Right kidney (tissue), 1 donor: ENCODE measurements at regions not wholly inside any gene's neighbourhood (a gene's known extent, or its start where the extent isn't known, plus 50 kb on each side); places are given as distances from the start of the nearest gene placed in this dataset.
"Not testable (repeated sequence)": the region's sequence is repeated elsewhere in the genome, so short reads cannot be mapped to it uniquely, and the experiment has no call there.

Experiments used
- DNase-seq: peaks from one replicate; pipeline ENCODE4 v3.0.0-alpha.2; 2016

DNA sequence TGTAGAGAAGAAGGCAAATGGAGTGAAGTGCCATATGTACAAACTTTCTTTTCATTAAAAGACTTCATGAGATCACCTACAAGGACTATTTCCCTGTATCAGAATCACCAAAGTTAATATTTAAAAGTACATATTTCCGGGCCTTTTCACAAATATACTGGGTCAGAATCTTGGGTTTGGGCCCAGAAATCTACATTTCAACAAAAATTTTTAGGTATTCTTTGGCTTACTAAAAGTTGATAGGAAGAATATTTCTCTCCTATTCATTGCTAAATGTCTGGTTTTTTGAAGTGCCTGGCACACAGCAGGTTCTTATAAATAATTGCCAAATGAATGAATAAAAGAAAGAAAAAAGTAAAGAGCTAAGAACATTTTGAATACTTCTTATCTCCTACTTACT lies 843.8 kb upstream of the ACVR2A start:
- DNase-seq, result no peak

DNA sequence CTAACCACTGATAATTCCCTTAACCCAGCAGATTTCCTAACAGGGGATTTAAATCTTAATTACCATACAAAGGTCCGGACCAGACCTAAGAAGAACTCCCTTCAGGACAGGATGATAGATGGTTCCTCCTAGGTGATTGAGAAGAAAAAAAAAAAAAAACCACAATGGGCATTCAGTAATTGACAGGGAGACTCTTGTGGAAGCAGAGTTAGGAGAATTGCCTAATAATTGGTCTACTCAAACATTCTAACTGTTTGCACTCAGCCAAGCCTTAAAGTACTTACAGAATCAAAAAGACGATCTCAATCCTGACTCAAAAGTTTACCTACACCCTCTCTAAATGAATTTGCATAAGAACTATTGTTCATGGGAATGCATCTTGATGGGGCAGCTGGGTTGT lies 844.7 kb upstream of the ACVR2A start:
- not testable (repeated sequence) for DNase-seq

DNA sequence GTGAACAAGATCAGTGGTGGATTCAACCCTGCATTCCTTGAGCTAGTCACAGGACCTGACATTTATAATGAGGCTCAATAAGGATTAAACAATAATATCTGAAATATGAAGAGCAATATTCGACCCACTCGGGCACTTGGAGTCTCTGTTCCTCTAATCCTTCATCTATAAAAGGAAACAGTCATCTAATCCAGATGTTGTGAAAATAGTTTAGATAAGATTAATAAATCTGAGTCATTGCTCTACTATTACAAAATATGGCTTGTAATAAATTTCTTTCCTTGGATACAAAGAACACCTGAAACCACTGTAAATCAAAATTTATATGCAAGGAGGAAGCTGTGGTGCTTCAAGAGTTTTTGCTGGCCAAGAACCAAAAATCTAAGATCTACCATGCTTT lies 846.9 kb upstream of the ACVR2A start:
- DNase-seq, result no peak

DNA sequence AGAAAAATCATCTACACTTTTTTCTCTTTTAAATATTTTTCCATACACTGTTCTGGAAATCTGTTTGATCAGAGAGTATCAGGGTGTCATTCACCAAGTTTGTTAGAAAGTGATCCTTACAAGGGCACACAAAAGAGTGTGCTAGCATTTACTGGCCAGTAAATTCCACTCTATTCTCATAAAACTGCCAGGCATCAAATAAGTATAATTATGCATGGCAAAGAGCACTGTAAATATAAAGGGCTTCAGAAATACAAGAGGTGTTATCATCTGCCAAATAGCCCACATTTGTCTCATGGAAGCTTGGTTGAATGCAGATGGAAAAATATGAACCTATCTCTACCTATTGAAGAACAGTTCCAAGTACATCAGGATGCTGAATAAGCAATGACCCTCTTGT lies 847.3 kb upstream of the ACVR2A start:
- DNase-seq, result no peak

DNA sequence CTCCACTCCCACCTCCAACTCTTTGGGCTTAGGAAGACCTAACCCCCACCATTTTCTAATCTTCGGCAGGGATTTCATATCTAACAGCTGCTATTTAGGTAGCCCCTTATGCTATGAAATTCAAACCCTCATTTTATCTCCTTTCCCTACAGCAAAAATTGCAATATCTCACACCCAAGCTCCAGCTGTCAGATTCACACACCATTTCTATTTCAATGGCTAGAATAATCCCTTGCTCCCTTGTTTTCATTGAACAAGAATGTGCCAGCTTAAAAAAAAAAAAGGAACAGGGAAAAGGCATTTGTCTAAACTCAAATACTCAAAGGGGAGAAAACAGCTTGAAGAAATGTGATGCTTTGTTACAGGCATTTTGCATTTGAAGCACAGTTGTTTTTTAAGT lies 850.6 kb upstream of the ACVR2A start:
- no peak for DNase-seq

DNA sequence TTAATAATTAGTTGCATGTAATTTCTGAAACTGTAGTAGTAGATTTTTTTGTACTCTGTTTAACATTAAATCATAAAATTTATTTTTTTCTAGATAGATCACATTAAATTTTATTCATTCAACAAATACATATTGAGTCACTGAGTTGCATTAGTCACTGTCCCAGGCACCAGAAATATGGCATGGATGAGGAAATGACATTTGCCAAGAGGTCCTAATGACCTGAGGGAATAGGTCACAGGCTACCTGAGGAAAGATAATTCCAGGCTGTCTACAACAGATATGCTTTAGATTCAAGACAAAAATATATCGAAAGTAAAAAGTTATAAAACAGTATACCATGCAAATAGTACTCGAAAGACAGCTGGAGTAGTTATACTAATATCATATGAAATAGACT lies 852.4 kb upstream of the ACVR2A start:
- no peak for DNase-seq

DNA sequence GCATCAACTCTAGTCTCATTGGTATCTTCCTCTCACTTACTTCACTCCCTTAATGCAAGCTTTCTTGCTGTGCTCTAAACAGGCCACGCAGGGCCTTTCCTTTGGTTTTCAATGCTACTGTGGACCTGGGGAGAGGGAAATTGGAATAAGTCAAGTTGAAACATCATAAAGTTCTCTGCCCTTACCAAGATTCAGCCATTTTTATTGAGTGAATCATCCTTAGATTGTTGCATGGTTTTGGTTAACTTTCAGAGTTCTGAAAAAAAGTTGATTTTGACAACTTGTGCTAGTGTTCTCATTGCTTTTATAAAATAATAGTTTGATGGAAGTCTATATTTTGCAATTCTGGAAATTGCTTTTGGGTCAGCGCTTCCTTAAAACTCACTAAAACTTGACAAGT lies 852.8 kb upstream of the ACVR2A start:
- DNase-seq, result no peak

DNA sequence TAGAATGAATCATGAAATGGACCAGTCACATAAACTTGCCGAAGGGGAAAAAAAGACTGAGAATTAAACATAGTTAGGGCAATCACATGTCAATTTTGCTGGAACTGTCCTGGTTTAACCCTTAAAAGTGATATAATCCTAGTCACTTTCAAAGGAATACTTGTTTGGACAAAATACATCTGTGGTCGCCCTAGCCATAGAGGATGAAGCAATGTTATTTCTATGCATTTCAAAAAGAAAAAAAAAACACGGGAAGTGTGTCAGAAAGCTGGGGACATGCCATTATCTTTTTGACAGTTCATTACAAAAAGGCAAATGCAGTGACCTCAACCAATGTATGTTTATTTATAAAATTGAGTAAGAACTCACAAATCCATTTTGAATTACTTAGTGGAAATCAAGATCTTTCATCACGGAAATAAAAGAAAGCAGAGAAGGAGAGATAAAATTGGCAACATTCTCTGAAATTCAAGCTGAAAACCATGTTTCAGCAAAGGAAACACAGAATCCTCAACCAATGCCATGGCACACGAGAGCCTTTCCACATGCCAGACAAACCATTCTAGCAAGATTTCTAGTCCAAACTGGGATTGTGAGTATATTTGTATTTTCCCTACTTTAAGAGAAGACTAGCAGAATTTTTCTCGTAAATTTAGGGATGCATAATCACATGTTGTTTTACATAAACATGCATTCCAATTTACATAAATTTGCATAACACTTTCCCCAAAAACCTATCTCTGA lies 854.3 kb upstream of the ACVR2A start:
- DNase-seq, result no peak

DNA sequence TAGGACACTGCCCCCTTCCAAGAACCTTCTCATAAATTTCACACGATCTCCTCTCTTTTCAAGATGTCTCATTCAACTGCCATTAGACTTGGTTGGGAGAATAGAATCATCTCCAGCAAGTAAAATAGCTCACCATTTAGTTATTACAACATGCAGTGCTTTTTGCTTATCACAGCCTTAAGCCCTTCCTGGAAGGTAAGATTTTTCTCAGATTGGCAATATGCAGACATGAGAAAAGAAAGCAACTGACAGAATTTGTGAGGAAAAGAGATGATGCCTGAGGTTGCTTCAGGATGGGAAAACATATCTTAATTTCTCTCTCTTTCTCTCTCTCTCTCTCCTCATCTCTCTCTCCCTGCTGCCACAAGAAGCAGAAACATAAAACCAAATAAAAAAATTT lies 855.1 kb upstream of the ACVR2A start:
- no peak for DNase-seq

DNA sequence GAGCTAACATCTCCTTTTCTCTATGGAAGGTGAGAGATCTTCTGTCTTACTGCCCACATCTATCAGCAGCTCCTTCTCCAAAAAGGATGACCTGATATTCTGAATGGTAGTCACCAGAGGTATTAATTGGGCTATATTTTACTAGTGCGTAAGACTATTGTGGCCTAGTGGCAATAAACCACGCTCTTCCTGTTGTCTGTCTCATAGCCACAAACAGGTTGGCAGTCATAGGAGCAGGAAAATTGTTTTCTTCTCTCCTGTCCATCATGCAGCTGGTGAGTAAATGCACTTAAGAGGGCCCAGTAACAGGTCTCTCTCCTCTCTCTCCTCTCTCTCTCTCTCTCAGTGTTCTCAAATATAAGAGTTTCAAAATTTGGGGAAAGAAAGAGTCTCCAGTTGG lies 856.8 kb upstream of the ACVR2A start:
- DNase-seq, result no peak

DNA sequence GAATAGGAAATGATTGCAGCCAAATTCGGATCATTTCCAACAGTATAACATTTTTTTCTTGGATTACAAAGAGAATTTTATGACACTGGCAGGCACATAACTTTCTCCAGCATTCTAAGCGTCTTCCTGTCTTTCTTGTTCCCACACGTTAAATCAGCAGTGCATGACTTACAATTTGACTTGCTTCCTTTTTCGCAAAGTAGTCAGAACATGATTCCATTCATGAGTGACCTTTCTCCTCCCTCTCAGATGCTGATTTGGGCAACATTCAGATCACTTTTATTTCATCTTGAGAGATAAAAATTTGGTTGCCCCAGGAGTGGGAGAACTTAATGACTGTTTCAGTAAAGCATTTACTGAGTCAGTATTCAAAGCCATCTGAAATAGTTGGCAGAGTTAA lies 858.7 kb upstream of the ACVR2A start:
- DNase-seq, result peak; percentile 8

DNA sequence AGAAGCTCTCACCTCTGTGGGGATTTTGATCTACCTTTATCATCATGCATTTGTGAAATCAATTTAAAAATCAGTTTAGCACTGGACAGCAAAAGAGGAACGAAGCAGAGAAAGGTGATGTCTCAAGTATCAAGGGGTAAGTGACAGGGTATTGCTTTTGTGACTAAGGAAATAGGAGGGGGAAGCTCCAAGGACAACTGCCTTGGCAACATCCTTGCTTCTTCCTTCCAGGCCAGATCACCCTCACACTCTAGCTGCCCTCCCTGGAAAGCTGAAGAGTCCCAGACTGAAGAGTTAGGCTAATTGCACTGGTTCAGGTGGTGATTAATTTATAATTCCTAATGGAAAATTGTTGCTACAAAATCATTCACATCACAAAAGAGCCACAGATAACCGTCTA lies 859.1 kb upstream of the ACVR2A start:
- peak; percentile 8 for DNase-seq

DNA sequence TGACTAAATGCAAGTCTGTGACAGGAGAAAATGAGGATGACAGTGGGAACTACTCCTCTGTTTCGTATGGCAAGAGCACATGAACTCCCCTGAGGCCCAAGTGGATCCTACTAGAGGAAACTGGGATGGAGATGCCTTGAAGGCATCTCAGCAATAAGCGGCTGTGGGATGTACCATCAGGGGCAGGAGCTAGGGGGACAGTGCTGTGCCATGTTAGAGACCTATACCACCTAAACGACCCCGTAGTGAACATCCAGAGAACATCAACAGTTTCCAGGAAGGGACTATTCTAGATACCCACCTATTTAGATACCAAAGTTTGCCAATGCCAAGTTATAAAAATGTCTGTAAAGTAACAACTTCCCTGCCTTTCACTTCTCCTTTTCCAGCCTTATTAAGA lies 860.8 kb upstream of the ACVR2A start:
- no peak for DNase-seq

DNA sequence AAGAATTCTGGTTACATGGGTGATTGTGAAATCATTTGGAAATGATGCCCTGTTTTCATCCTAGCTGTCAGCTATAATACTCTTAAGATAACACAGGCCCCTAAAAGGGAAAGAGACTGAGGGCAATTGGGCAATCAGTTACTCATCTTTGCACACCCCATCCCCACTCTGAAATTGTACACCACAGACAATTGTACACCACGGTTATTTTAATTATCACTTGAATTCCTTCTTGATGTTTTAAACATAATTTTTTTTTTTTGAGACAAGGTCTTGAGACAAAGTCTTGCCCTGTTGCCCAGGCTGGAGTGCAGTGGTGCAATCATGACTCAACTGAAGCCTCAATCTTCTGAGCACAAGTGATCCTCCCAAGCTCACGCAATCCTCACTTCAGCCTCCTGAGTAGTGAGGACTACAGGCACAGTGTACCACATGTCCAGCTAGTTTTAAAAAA lies 862.4 kb upstream of the ACVR2A start:
- DNase-seq, result no peak

DNA sequence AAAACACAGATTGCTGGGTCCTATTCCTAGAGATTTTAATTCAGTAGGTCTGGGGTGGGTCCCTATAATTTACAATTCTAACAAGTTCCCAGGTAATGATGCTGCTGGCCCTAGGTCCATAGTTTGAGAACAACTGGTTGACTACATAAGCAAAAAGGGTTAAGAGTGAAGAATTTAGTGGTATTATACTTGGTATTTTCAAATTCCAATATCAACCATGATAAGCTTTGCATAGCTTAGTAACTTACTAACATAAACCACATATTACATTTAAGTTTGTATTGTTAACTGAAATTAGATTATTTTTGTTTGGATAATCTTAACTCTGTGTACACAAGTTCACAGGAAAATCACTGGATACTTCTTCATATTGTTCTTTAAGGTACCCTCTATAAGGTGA lies 862.9 kb upstream of the ACVR2A start:
- DNase-seq, result no peak

DNA sequence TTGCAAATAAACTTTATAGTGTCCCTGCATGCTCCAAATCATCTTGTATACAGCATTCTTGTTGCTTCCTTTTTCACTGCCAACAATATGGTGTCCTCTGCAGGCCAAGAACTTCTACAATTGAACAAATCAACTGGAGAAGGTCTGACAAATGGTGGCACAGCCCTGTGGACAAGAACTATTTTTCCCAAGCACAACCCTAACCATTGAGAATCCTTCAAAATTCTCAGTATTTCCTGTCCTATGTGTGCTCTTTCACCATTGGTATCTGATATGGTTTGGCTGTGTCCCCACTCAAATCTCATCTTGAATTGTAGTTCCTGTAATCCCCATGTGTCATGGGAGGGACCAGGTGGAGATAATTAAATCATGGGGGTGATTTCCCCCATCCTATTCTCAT lies 865.1 kb upstream of the ACVR2A start:
- no peak for DNase-seq

DNA sequence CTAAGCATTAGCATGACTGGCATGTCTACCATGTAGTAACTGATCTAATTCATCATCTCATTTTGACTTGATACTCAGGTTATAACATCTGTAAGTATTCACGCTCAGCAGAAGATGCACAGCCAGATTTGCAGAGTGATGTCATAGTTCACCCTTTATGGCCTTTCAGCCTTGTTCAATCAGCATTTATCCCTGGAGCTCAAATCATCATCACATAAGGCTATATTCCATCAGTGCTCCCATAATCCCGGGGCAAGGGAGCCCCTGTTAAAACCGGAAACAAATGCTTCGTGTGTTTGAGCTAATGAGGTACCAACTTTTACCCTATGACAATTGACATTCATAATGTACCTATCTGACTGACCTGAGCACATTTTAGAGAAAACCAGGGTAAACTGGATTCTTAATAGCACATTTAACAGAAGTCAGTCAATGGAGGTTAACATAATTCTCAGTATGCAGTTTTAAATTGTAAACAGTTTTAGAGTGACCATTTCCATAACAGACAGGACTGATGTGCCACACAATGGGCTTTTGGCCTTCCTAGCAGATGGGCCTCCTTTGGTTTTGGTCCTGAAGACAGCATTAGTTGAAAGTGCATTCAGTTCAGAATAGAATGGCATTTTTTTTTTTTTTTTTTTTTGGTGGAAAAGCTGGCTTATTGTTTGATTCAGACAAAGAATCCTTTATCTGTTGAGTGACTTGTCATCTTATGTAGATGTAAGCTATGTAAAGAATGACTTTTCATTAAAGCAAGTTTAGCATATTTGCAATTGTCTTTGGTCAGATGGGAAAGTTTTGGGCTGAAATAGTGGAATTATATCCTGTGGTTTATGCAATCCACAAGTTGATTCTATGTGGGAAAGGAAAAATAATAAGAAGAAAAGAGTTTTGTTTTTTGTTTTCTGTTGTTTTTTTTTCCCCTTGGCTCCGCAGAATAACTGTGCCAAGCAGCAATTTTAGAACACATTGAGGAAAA lies 866.0 kb upstream of the ACVR2A start:
- no peak for DNase-seq

DNA sequence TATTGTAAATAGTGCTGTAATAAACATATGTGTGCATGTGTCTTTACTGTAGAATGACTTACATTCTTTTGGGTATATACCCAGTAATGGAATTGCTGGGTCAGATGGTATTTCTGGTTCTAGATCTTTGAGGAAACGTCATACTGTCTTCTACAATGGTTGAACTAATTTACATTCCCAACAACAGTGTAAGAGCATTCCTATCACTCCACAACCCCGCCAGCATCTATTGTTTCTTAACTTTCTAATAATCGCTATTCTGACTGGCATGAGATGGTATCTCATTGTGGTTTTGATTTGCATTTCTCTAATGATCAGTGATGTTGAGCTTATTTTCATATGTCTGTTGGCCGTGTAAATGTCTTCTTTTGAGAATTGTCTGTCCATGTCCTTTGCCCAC lies 873.8 kb upstream of the ACVR2A start:
- DNase-seq, result not testable (repeated sequence)

DNA sequence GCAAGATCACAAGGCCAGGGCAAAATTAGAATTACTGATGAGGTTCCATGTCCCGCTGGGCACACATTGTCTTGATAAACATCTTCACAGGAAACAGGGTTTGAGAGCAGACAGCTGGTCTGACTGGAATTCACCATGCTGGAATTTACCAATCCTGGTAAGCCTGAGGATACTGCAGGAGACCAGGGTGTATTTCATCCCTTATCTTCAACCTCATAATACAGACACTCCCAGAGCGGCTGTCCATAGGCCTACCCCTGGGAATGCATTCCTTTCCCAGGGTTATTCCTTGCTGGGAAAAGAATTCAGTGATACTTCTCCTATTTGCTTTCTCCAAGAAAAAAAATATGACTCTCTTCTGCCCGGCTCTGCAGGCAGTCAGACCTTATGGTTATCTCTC lies 875.1 kb upstream of the ACVR2A start:
- DNase-seq, result not testable (repeated sequence)

DNA sequence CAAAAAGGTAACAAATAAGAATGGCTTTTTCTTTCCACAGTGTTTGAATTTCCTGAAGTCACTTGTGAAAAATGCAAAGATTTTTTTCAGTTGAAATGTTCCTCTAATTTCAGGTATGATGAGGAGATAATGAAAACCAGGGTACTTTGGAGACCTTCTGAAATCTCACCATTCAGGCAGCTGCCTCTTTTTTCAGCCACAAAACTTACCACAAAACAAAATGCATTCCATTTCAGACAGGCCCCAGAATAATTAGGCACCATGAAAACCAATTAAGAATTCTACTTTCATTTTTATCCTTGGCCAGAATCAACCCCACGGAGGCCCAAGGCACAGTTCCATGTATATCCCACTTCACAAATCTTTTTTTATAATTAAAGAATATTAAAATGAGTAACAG lies 880.3 kb upstream of the ACVR2A start:
- no peak for DNase-seq

DNA sequence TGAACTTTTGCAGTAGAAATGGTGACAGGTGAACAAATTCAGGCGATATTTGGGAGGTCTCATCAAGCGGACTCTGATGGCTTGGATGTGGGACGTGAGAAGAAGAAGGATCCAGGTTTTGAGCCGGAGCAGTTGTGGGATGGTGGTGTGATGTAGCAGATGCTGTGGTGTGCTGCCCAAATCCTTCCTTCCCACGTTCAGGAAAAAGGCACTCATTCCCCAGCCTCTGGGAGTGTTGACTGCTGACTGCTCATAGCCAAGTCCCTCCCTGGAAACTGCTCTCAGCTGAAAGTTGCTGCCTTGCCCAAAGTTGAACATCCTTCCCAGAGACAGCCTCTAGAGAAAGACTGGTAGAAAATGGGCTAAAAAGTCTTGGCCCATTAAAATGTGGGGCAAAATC lies 890.3 kb upstream of the ACVR2A start:
- DNase-seq, result no peak

DNA sequence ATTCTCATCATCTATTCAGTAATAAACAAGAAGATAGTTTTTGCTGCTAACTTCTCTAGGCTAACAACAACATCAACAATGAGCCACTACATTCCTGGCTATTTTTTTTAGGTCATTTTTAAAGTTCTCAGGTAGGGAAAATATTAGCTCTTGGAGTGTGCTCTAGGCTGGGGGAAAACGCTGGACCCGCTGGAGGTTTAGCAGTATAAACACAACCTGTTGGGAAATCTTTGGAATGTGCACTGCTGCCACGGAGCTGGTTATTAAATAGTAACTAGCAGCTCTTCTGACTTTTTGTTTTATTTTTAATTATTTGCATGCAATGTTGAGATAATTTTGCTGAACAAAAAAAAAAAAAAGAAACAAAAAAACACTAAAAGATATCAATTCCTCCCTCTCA lies 892.1 kb upstream of the ACVR2A start:
- no peak for DNase-seq

DNA sequence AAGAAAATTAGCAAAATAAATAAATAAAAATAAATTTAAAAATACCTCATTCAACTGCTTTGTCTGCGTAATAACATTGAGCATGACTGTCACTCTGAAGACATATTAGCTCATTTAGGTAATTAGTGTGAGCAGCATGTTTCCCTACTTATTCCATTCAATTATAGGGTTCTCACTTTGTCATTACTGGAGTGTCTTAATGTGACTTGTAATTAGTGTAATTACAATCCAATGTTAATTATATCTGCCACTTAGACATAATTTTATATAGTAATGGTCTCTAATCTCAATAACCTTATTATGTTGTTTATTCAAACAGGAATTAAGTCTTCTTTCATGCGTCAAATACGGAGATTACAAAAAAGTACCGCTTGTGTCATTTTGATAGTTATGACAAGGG lies 893.9 kb upstream of the ACVR2A start:
- DNase-seq, result no peak

DNA sequence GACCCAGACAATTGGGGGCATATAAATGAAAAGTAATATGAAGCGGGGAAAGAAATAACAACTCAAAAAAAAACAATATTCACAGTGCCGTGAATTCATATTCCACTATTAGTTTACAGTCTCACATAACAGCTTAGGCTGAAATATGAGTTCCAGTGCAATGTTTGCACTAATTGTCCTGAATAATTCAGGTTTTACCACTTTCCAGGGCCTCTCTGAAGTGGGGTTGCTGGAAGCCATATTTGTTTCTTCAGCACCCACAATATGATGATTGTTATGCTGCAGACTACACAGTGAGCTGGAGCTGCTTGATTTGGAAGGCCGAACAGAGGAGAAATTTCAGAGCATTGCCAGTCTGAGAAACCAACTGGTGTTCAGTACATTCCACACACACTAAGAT lies 894.5 kb upstream of the ACVR2A start:
- no peak for DNase-seq
